Body of pancreas (tissue), 4 donors: ENCODE measurements at regions not wholly inside any gene's neighbourhood (a gene's known extent, or its start where the extent isn't known, plus 50 kb on each side); places are given as distances from the start of the nearest gene placed in this dataset.
"Not testable (repeated sequence)": the region's sequence is repeated elsewhere in the genome, so short reads cannot be mapped to it uniquely, and the experiment has no call there.

ENCODE experiments used
- POLR2A ChIP-seq, 3 donors: fragments of 450-650 bp; IDR thresholded peaks; one replicate each; pipeline ENCODE4 v1.6.1; 2016; ENCODE audit warnings: antibody characterized with exemption in 3 of 3, mild to moderate bottlenecking in 2 of 3
- TF ChIP-seq, protein P1 (sequence below), 7 experiments: fragments of 450-650 bp in 4 of 7; fragments of 200-600 bp in 3 of 7; sonication (generic) in 3 of 7; IDR thresholded peaks; one replicate each; pipeline ENCODE4 v1.5.1; 2016 to 2019; ENCODE audit warnings: antibody characterized with exemption in 7 of 7

DNA sequence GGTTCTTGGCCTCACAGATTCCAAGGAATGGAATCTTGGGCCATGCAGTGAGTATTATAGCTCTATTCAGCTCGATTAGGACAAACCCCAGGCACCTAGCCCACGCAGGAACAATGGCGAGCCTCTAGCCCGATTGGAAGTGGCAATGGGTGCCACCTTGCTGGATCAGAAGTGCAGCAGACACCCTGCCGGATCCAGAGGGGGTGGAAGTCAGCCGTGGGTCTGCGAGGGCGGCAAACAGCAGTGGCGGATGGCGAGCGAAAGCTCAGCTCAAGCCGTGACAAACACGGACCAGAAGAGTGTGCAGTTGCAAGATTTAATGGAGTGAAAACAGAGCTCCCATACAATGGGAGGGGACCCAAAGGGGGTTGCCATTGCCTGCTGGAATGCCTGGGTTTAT, 539.8 kb downstream of the MAGEB5 start:
- TF ChIP-seq, protein P1, sequence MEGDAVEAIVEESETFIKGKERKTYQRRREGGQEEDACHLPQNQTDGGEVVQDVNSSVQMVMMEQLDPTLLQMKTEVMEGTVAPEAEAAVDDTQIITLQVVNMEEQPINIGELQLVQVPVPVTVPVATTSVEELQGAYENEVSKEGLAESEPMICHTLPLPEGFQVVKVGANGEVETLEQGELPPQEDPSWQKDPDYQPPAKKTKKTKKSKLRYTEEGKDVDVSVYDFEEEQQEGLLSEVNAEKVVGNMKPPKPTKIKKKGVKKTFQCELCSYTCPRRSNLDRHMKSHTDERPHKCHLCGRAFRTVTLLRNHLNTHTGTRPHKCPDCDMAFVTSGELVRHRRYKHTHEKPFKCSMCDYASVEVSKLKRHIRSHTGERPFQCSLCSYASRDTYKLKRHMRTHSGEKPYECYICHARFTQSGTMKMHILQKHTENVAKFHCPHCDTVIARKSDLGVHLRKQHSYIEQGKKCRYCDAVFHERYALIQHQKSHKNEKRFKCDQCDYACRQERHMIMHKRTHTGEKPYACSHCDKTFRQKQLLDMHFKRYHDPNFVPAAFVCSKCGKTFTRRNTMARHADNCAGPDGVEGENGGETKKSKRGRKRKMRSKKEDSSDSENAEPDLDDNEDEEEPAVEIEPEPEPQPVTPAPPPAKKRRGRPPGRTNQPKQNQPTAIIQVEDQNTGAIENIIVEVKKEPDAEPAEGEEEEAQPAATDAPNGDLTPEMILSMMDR (IDR thresholded peaks at IDR 0.05): not testable (repeated sequence)
- TF ChIP-seq POLR2A (IDR thresholded peaks at IDR 0.05): not testable (repeated sequence)
